Neural crest cell (in vitro differentiated cells): ENCODE measurements at regions not wholly inside any gene's neighbourhood (a gene's known extent, or its start where the extent isn't known, plus 50 kb on each side); places are given as distances from the start of the nearest gene placed in this dataset.

Experiments
- DNase-seq: peaks from one replicate; pipeline ENCODE4 v3.0.0; 2021; ENCODE audit warnings: low read depth, mixed read lengths, low spot score
- H3K27ac Mint-ChIP-seq: one replicate; pipeline ENCODE4 v1.8.0; 2021; ENCODE audit warnings: mild to moderate bottlenecking, mixed read lengths; ENCODE audit not compliant: unreplicated experiment
- H3K27me3 Mint-ChIP-seq: 2 replicates; pipeline ENCODE4 v1.8.0; 2021; ENCODE audit warnings: low read depth, mild to moderate bottlenecking, mixed read lengths
- H3K36me3 Mint-ChIP-seq: 2 replicates; pipeline ENCODE4 v1.8.0; 2021; ENCODE audit warnings: low read depth, mild to moderate bottlenecking, mixed read lengths
- H3K4me1 Mint-ChIP-seq: 2 replicates; pipeline ENCODE4 v1.8.0; 2021; ENCODE audit warnings: mixed read lengths
- H3K4me3 Mint-ChIP-seq: one replicate; pipeline ENCODE4 v1.8.0; 2021; ENCODE audit warnings: mild to moderate bottlenecking, mixed read lengths
- H3K9me3 Mint-ChIP-seq: 2 replicates; pipeline ENCODE4 v1.8.0; 2021; ENCODE audit warnings: mixed read lengths
- TF ChIP-seq, protein P1 (sequence below): fragments of 200-600 bp; sonication (generic); conservative IDR thresholded peaks from 2 replicates; pipeline ENCODE4 v1.5.0; 2021; ENCODE audit warnings: antibody characterized with exemption, mild to moderate bottlenecking

GRCh38 chr9:81052846-81053245 lies 636.5 kb downstream of the TLE1 start:
- Mint-ChIP-seq H3K9me3 (peaks cover 5% of the 10 kb centered on the region), H3K27ac (no peak overlapping the region), H3K27me3 (no peaks in the 10 kb centered on the region), H3K4me1 (no peaks in the 10 kb centered on the region), H3K36me3 (no peaks in the 10 kb centered on the region), H3K4me3 (no peak overlapping the region)
- DNase-seq, result no peak
- TF ChIP-seq, protein P1, sequence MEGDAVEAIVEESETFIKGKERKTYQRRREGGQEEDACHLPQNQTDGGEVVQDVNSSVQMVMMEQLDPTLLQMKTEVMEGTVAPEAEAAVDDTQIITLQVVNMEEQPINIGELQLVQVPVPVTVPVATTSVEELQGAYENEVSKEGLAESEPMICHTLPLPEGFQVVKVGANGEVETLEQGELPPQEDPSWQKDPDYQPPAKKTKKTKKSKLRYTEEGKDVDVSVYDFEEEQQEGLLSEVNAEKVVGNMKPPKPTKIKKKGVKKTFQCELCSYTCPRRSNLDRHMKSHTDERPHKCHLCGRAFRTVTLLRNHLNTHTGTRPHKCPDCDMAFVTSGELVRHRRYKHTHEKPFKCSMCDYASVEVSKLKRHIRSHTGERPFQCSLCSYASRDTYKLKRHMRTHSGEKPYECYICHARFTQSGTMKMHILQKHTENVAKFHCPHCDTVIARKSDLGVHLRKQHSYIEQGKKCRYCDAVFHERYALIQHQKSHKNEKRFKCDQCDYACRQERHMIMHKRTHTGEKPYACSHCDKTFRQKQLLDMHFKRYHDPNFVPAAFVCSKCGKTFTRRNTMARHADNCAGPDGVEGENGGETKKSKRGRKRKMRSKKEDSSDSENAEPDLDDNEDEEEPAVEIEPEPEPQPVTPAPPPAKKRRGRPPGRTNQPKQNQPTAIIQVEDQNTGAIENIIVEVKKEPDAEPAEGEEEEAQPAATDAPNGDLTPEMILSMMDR, result no peak

DNA sequence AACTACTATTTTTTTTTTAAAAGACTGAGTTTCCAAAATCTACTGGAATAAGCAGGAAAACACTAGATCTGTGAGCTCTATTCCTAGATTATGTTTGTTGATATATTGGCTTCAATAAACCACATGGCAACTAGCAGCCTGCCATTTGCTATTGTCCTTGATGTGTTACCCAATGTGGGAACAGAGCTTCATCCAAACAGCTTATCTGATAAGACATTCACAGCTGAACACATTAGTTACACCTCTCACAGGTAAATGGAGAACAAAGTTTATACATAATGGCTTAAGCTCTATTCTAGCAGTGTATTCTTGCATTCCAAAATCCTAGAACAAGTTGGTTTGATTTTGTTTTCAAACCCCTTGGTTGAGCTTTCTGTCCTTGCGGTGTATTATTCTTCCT lies 642.1 kb downstream of the TLE1 start:
- Mint-ChIP-seq H3K4me3 (no peak overlapping the region), H3K36me3 (no peaks in the 10 kb centered on the region), H3K9me3 (peaks cover 3% of the 10 kb centered on the region), H3K27ac (no peak overlapping the region), H3K27me3 (no peaks in the 10 kb centered on the region), H3K4me1 (no peaks in the 10 kb centered on the region)
- TF ChIP-seq, protein P1, result no peak
- DNase-seq, result no peak

GRCh38 chr9:81045658-81046057 lies 643.7 kb downstream of the TLE1 start:
- no peak for DNase-seq
- no peaks in the 10 kb centered on the region for H3K9me3 Mint-ChIP-seq
- H3K4me1 Mint-ChIP-seq, result no peaks in the 10 kb centered on the region
- H3K27me3 Mint-ChIP-seq, result no peaks in the 10 kb centered on the region
- TF ChIP-seq, protein P1, result no peak
- H3K36me3 Mint-ChIP-seq, result no peaks in the 10 kb centered on the region
- no peak overlapping the region for H3K27ac Mint-ChIP-seq
- no peak overlapping the region for H3K4me3 Mint-ChIP-seq

- H3K9me3 Mint-ChIP-seq, result peaks cover 5% of the 10 kb centered on the region
- H3K27ac Mint-ChIP-seq, result no peak overlapping the region
- H3K36me3 Mint-ChIP-seq, result no peaks in the 10 kb centered on the region
- no peaks in the 10 kb centered on the region for H3K27me3 Mint-ChIP-seq
- no peak for DNase-seq
- peaks cover 21% of the 10 kb centered on the region for H3K4me1 Mint-ChIP-seq
- H3K4me3 Mint-ChIP-seq, result no peak overlapping the region
- TF ChIP-seq, protein P1, result no peak
Measured at GRCh38 chr9:81037889-81038288, 651.5 kb downstream of the TLE1 start.

DNA sequence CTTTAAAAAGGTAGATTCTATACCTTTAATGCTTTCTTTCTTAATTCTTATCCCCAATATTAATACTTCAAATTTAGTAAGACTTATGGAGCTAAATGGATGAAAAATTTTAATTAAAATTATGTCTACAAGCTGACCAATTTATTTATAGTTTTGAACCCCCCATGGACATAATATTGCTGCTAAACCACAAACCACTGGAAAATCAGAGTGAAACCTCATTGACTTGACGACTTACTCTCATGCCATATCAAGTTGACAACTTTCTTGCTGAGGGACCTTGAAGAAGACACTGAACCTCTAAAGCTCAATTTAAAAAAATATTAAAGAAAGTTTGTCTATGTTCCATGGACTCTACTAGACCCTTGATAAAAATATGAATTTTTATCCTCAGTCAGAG lies 653.7 kb downstream of the TLE1 start:
- Mint-ChIP-seq H3K36me3 (no peaks in the 10 kb centered on the region), H3K4me1 (peaks cover 41% of the 10 kb centered on the region), H3K4me3 (no peak overlapping the region), H3K27ac (no peak overlapping the region), H3K27me3 (no peaks in the 10 kb centered on the region), H3K9me3 (peaks cover 5% of the 10 kb centered on the region)
- no peak for DNase-seq
- TF ChIP-seq, protein P1, result no peak

- TF ChIP-seq, protein P1, result no peak
- no peaks in the 10 kb centered on the region for H3K27me3 Mint-ChIP-seq
- peaks cover 5% of the 10 kb centered on the region for H3K9me3 Mint-ChIP-seq
- no peak for DNase-seq
- no peak overlapping the region for H3K27ac Mint-ChIP-seq
- peaks cover 43% of the 10 kb centered on the region for H3K4me1 Mint-ChIP-seq
- H3K4me3 Mint-ChIP-seq, result no peak overlapping the region
- no peaks in the 10 kb centered on the region for H3K36me3 Mint-ChIP-seq
Measured at GRCh38 chr9:81035171-81035570, 654.2 kb downstream of the TLE1 start.
